Keratinocyte (primary cell): ENCODE measurements at regions not wholly inside any gene's neighbourhood (a gene's known extent, or its start where the extent isn't known, plus 50 kb on each side); places are given as distances from the start of the nearest gene placed in this dataset.

ENCODE experiments used
- DNase-seq: peaks from one replicate; pipeline ENCODE4 v3.0.0-alpha.2; 2011; ENCODE audit warnings: low read depth, missing footprints, low spot score
- FAIRE-seq: peaks from 2 replicates; lab custom pipeline; 2011; peaks lifted over from hg19 to GRCh38; lab: Jason Lieb, UNC
- H2AFZ ChIP-seq: 2 replicates; pipeline ENCODE4 v1.6.0; 2012; ENCODE audit warnings: low read length, control low read depth, inconsistent platforms; ENCODE audit not compliant: control insufficient read depth
- H3K27ac ChIP-seq: 2 replicates; pipeline ENCODE4 v1.5.1; 2011; ENCODE audit warnings: low read length; ENCODE audit not compliant: control insufficient read depth, insufficient read depth
- H3K27me3 ChIP-seq: 3 replicates; pipeline ENCODE4 v1.6.0; 2011; ENCODE audit warnings: low read length; ENCODE audit not compliant: control insufficient read depth, insufficient read depth; ENCODE audit errors: extremely low read depth
- H3K36me3 ChIP-seq, 2 experiments: 2 replicates in 1 of 2; 3 replicates in 1 of 2; pipeline ENCODE4 v1.5.1; 2011; ENCODE audit warnings: low read length in 2 of 2, mild to moderate bottlenecking in 1 of 2; ENCODE audit not compliant: control insufficient read depth in 2 of 2, insufficient read depth in 2 of 2; ENCODE audit errors: extremely low read depth in 1 of 2
- H3K4me1 ChIP-seq: 3 replicates; pipeline ENCODE4 v1.5.1; 2011; ENCODE audit warnings: low read length; ENCODE audit not compliant: control insufficient read depth, insufficient read depth; ENCODE audit errors: extremely low read depth
- H3K4me2 ChIP-seq: 3 replicates; pipeline ENCODE4 v1.6.0; 2011; ENCODE audit warnings: low read depth, low read length; ENCODE audit not compliant: control insufficient read depth, insufficient read depth; ENCODE audit errors: extremely low read depth
- H3K4me3 ChIP-seq, 3 experiments: fragments of 200-600 bp in 1 of 3; sonication (generic) in 1 of 3; 2 replicates in 2 of 3; 3 replicates in 1 of 3; pipeline ENCODE4 v1.5.1; 2011 to 2016; ENCODE audit warnings: low read length in 3 of 3, mild to moderate bottlenecking in 3 of 3, control low read depth in 2 of 3, inconsistent platforms in 1 of 3, low read depth in 1 of 3, mixed read lengths in 1 of 3, mixed run types in 1 of 3, moderate library complexity in 1 of 3; ENCODE audit not compliant: control insufficient read depth in 2 of 3, insufficient read depth in 2 of 3; ENCODE audit errors: extremely low read depth in 1 of 3
- H3K79me2 ChIP-seq: 2 replicates; pipeline ENCODE4 v1.6.0; 2012; ENCODE audit warnings: low read length; ENCODE audit not compliant: control insufficient read depth, insufficient read depth
- H3K9ac ChIP-seq: 3 replicates; pipeline ENCODE4 v1.6.0; 2011; ENCODE audit warnings: low read length; ENCODE audit not compliant: control insufficient read depth, insufficient read depth; ENCODE audit errors: extremely low read depth
- H3K9me1 ChIP-seq: 3 replicates; pipeline ENCODE4 v1.6.0; 2011; ENCODE audit warnings: low read length; ENCODE audit not compliant: control insufficient read depth, insufficient read depth; ENCODE audit errors: extremely low read depth
- H3K9me3 ChIP-seq: 2 replicates; pipeline ENCODE4 v1.5.1; 2012; ENCODE audit warnings: low read depth, low read length; ENCODE audit not compliant: control insufficient read depth
- H4K20me1 ChIP-seq: 3 replicates; pipeline ENCODE4 v1.6.0; 2011; ENCODE audit warnings: low read length; ENCODE audit not compliant: control insufficient read depth, insufficient read depth; ENCODE audit errors: extremely low read depth
- CTCF ChIP-seq, 3 experiments: IDR thresholded peaks in 1 of 3; conservative IDR thresholded peaks in 1 of 3; optimal IDR thresholded peaks in 1 of 3; 2 replicates in 2 of 3; 3 replicates in 1 of 3; pipeline versions ENCODE3 to v1.5.1; 2011; ENCODE audit warnings: low read length in 3 of 3, mild to moderate bottlenecking in 3 of 3, moderate library complexity in 2 of 3, control low read depth in 1 of 3, inconsistent platforms in 1 of 3; ENCODE audit not compliant: insufficient read depth in 2 of 3; ENCODE audit errors: extremely low read depth in 1 of 3
- EZH2 ChIP-seq: IDR thresholded peaks from one replicate; pipeline ENCODE4 v1.6.1; 2012; ENCODE audit warnings: inconsistent platforms, mild to moderate bottlenecking, low read length, moderate library complexity
- dilution Hi-C: fragments of 300-500 bp; cut with MboI; formaldehyde crosslinking; loops from one replicate; pipeline ENCODE4 v1.7.0; 2020; ENCODE audit warnings: low sequenced_read_pairs; ENCODE audit not compliant: extremely low pct_ligation_motif_present

GRCh38 chr1:90246069-90246468 is 251.2 kb downstream of the ZNF326 start:
- Histone ChIP-seq H3K4me3 (no peak overlapping the region), H3K79me2 (no peaks in the 10 kb centered on the region), H3K9me1 (no peaks in the 10 kb centered on the region), H3K36me3 (no peaks in the 10 kb centered on the region), H4K20me1 (no peaks in the 10 kb centered on the region), H3K4me1 (no peaks in the 10 kb centered on the region), H3K27ac (no peak overlapping the region), H2AFZ (no peak overlapping the region), H3K4me2 (no peak overlapping the region), H3K27me3 (no peaks in the 10 kb centered on the region), H3K9ac (no peak overlapping the region), H3K9me3 (no peaks in the 10 kb centered on the region)
- DNase-seq (no peak), FAIRE-seq (no peak)
- dilution Hi-C loops = no loop called here
- TF ChIP-seq EZH2 (no peak), CTCF (optimal IDR thresholded peaks at IDR 0.05 in 1 of 3, IDR thresholded peaks at IDR 0.05 in 1 of 3, conservative IDR thresholded peaks at IDR 0.05 in 1 of 3; ENCODE audit: extremely low read depth in 1 of 3, insufficient read depth in 2 of 3, low read length in 3 of 3) (no peak)

- no peaks in the 10 kb centered on the region for H3K79me2 ChIP-seq
- DNase-seq = no peak
- H2AFZ ChIP-seq = no peak overlapping the region
- H3K4me2 ChIP-seq = no peak overlapping the region
- H3K9ac ChIP-seq = no peak overlapping the region
- dilution Hi-C loops = no loop called here
- H3K27me3 ChIP-seq = no peaks in the 10 kb centered on the region
- no peaks in the 10 kb centered on the region for H3K9me3 ChIP-seq
- no peak overlapping the region for H3K27ac ChIP-seq
- H3K36me3 ChIP-seq = no peaks in the 10 kb centered on the region
- H3K4me1 ChIP-seq = no peaks in the 10 kb centered on the region
- no peak overlapping the region for H3K4me3 ChIP-seq
- no peaks in the 10 kb centered on the region for H4K20me1 ChIP-seq
- no peak for FAIRE-seq
- TF ChIP-seq CTCF (optimal IDR thresholded peaks at IDR 0.05 in 1 of 3, IDR thresholded peaks at IDR 0.05 in 1 of 3, conservative IDR thresholded peaks at IDR 0.05 in 1 of 3; ENCODE audit: extremely low read depth in 1 of 3, insufficient read depth in 2 of 3, low read length in 3 of 3) = no peak
- TF ChIP-seq EZH2 = no peak
- H3K9me1 ChIP-seq = no peaks in the 10 kb centered on the region
Measured at GRCh38 chr1:90236493-90236892, 241.6 kb downstream of the ZNF326 start.
